Activated CD4-positive, alpha-beta memory T cell treated with anti-CD3 and anti-CD28 coated beads, Interleukin-2, amount 10 ng/mL, durations not matched to agents 7 days and 5 days (primary cell): ENCODE measurements at regions not wholly inside any gene's neighbourhood (a gene's known extent, or its start where the extent isn't known, plus 50 kb on each side); places are given as distances from the start of the nearest gene placed in this dataset.

Source experiments
- CTCF ChIA-PET: fragments of 350-600 bp; sonication (Branson Sonifier 250); formaldehyde crosslinking; loops from one replicate; lab custom pipeline; 2021; ENCODE audit warnings: antibody characterized with exemption, inconsistent platforms; lab: Charles Lee
- POLR2A ChIA-PET: fragments of 350-600 bp; sonication (Branson Sonifier 250); formaldehyde crosslinking; loops from one replicate; lab custom pipeline; 2021; ENCODE audit warnings: antibody characterized with exemption; lab: Charles Lee
- DNase-seq: peaks from one replicate; pipeline ENCODE4 v3.0.0-alpha.2; 2020
- H3K27ac Mint-ChIP-seq: one replicate; pipeline ENCODE4 v1.8.0; 2021; ENCODE audit warnings: mild to moderate bottlenecking, mixed read lengths
- H3K27me3 Mint-ChIP-seq: one replicate; pipeline ENCODE4 v1.8.0; 2021; ENCODE audit warnings: mixed read lengths
- H3K36me3 Mint-ChIP-seq: one replicate; pipeline ENCODE4 v1.8.0; 2021; ENCODE audit warnings: low read depth, mixed read lengths
- H3K4me1 Mint-ChIP-seq: one replicate; pipeline ENCODE4 v1.8.0; 2021; ENCODE audit warnings: mixed read lengths
- H3K4me3 Mint-ChIP-seq: one replicate; pipeline ENCODE4 v1.8.0; 2021; ENCODE audit warnings: mild to moderate bottlenecking, mixed read lengths
- H3K9me3 Mint-ChIP-seq: one replicate; pipeline ENCODE4 v1.8.0; 2021; ENCODE audit warnings: mixed read lengths

GRCh38 chr6:56407883-56408410, 160.6 kb upstream of the COL21A1 start:
- Mint-ChIP-seq H3K4me3 (no peak overlapping the region), H3K4me1 (no peaks in the 10 kb centered on the region), H3K9me3 (no peaks in the 10 kb centered on the region), H3K27me3 (no peaks in the 10 kb centered on the region), H3K27ac (no peak overlapping the region), H3K36me3 (no peaks in the 10 kb centered on the region)
- no peak for DNase-seq
- ChIA-PET POLR2A (no interaction called here), CTCF (no interaction called here)

- Mint-ChIP-seq H3K27ac (no peak overlapping the region), H3K4me3 (no peak overlapping the region)
- CTCF ChIA-PET = no interaction called here
These were observed 159.2 kb upstream of the COL21A1 start for GRCh38 chr6:56406276-56407269.

GRCh38 chr6:56404599-56404998, 157.2 kb upstream of the COL21A1 start:
- H3K36me3 Mint-ChIP-seq = no peaks in the 10 kb centered on the region
- ChIA-PET POLR2A (no interaction called here), CTCF (no interaction called here)
- no peak overlapping the region for H3K4me3 Mint-ChIP-seq
- H3K4me1 Mint-ChIP-seq = no peaks in the 10 kb centered on the region
- no peak overlapping the region for H3K27ac Mint-ChIP-seq
- H3K9me3 Mint-ChIP-seq = no peaks in the 10 kb centered on the region
- DNase-seq = no peak
- H3K27me3 Mint-ChIP-seq = no peaks in the 10 kb centered on the region

More at GRCh38 chr6:56406276-56407269, 159.2 kb upstream of the COL21A1 start:
- no peaks in the 10 kb centered on the region for H3K9me3 Mint-ChIP-seq
- POLR2A ChIA-PET = no interaction called here
- H3K4me1 Mint-ChIP-seq = no peaks in the 10 kb centered on the region
- no peak for DNase-seq
- no peaks in the 10 kb centered on the region for H3K36me3 Mint-ChIP-seq
- H3K27me3 Mint-ChIP-seq = no peaks in the 10 kb centered on the region

- no peaks in the 10 kb centered on the region for H3K36me3 Mint-ChIP-seq
- H3K4me3 Mint-ChIP-seq = no peak overlapping the region
- ChIA-PET CTCF (no interaction called here), POLR2A (no interaction called here)
- H3K27ac Mint-ChIP-seq = no peak overlapping the region
- no peak for DNase-seq
- no peaks in the 10 kb centered on the region for H3K9me3 Mint-ChIP-seq
- no peaks in the 10 kb centered on the region for H3K27me3 Mint-ChIP-seq
- no peaks in the 10 kb centered on the region for H3K4me1 Mint-ChIP-seq
These were observed 156.4 kb upstream of the COL21A1 start for GRCh38 chr6:56403745-56404144.

GRCh38 chr6:56401477-56402070, 154.2 kb upstream of the COL21A1 start:
- POLR2A ChIA-PET = no interaction called here
- Mint-ChIP-seq H3K27ac (no peak overlapping the region), H3K27me3 (no peaks in the 10 kb centered on the region), H3K4me1 (no peaks in the 10 kb centered on the region), H3K9me3 (no peaks in the 10 kb centered on the region), H3K36me3 (no peaks in the 10 kb centered on the region), H3K4me3 (no peak overlapping the region)
- no peak for DNase-seq
- CTCF ChIA-PET = interaction anchor here (0.8 kb wide), 1 partner anchor 15 kb away, joined by 4 read pairs; no protein-coding TSS in a partner anchor

DNA sequence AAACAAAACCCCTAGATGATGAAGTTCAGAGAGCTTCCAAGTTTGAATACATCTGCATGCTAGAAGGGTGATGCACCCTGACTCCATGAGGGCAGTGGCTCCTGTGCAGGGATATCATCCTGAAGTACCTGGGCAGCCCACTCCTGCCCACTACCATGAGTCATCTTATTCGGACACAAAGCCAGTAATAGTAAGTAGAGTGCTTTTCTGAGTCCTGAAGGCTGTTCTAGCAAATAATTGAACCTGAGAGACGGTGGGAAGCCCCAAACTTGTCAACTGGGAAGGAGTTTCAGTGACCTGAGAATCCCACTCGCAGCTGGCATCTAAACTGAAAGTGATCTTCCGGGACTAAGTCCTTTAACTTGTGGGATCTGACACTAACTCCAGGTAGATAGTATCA, 152.9 kb upstream of the COL21A1 start:
- DNase-seq = no peak
- CTCF ChIA-PET = no interaction called here
- no peak overlapping the region for H3K4me3 Mint-ChIP-seq
- H3K27me3 Mint-ChIP-seq = no peaks in the 10 kb centered on the region
- no peaks in the 10 kb centered on the region for H3K4me1 Mint-ChIP-seq
- POLR2A ChIA-PET = no interaction called here
- no peaks in the 10 kb centered on the region for H3K9me3 Mint-ChIP-seq
- no peaks in the 10 kb centered on the region for H3K36me3 Mint-ChIP-seq
- no peak overlapping the region for H3K27ac Mint-ChIP-seq

DNA sequence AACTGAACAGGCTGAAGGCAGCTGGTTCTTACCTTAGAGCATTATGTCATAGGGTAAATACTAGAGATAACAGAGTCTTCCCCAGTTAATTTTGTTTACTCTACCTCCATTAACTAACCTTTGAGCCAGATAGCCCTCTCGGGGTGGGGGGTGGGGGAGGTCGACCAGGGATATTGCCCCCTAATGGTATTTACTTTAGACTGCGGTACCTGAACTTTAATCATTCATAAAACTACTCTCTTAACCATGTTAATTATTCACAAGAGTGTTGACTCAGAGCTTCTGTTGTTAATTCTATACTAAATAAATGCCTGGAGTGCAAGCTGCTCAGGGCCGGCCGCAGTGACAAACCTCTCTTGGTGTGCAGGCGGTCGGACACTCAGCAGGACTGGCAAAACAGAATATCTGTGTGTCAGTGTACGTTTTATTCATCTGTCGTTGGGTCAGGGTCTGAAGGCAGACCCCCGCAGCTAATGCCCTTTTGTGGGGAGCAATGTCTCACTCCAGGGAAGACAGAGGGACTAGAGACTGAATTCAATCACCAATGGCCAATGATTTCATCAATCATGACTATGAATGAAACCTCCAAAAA, 152.4 kb upstream of the COL21A1 start:
- H3K4me1 Mint-ChIP-seq = no peaks in the 10 kb centered on the region
- ChIA-PET POLR2A (no interaction called here), CTCF (no interaction called here)
- H3K27ac Mint-ChIP-seq = no peak overlapping the region
- H3K27me3 Mint-ChIP-seq = no peaks in the 10 kb centered on the region
- no peak for DNase-seq
- H3K4me3 Mint-ChIP-seq = no peak overlapping the region
- no peaks in the 10 kb centered on the region for H3K9me3 Mint-ChIP-seq
- no peaks in the 10 kb centered on the region for H3K36me3 Mint-ChIP-seq

DNA sequence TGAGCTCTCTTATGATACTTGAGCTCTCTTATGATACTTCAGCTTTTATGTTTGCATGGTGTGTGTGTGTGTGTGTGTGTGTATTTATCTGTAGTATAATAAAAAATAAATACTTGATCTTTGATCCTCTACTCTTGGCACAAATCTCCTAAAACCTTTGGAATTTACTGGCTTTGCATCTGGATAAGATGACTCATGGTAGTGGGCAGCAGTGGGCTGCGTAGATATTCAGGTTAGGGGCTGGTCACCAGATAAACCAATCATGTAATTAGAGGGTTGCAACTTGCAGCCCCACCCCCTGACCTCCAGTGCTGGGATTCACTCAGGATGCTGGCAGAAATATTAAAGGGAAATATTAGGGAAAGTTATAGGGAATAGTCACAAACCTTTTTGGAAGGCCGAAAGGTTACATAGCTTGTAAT, 151.9 kb upstream of the COL21A1 start:
- no peaks in the 10 kb centered on the region for H3K4me1 Mint-ChIP-seq
- H3K4me3 Mint-ChIP-seq = no peak overlapping the region
- no peaks in the 10 kb centered on the region for H3K36me3 Mint-ChIP-seq
- DNase-seq = no peak
- no peak overlapping the region for H3K27ac Mint-ChIP-seq
- POLR2A ChIA-PET = no interaction called here
- H3K9me3 Mint-ChIP-seq = no peaks in the 10 kb centered on the region
- H3K27me3 Mint-ChIP-seq = no peaks in the 10 kb centered on the region
- CTCF ChIA-PET = no interaction called here

GRCh38 chr6:56396435-56396834, 149.1 kb upstream of the COL21A1 start:
- no peaks in the 10 kb centered on the region for H3K36me3 Mint-ChIP-seq
- no peaks in the 10 kb centered on the region for H3K4me1 Mint-ChIP-seq
- H3K9me3 Mint-ChIP-seq = no peaks in the 10 kb centered on the region
- POLR2A ChIA-PET = no interaction called here
- no peak overlapping the region for H3K27ac Mint-ChIP-seq
- DNase-seq = no peak
- H3K27me3 Mint-ChIP-seq = no peaks in the 10 kb centered on the region
- CTCF ChIA-PET = no interaction called here
- H3K4me3 Mint-ChIP-seq = no peak overlapping the region

GRCh38 chr6:56393615-56394612, 146.5 kb upstream of the COL21A1 start:
- H3K27ac Mint-ChIP-seq = no peak overlapping the region
- DNase-seq = no peak
- no peak overlapping the region for H3K4me3 Mint-ChIP-seq
- no peaks in the 10 kb centered on the region for H3K4me1 Mint-ChIP-seq
- no peaks in the 10 kb centered on the region for H3K36me3 Mint-ChIP-seq
- POLR2A ChIA-PET = no interaction called here
- CTCF ChIA-PET = no interaction called here
- no peaks in the 10 kb centered on the region for H3K27me3 Mint-ChIP-seq
- no peaks in the 10 kb centered on the region for H3K9me3 Mint-ChIP-seq

- Mint-ChIP-seq H3K4me1 (no peaks in the 10 kb centered on the region), H3K27me3 (no peaks in the 10 kb centered on the region), H3K4me3 (no peak overlapping the region), H3K27ac (no peak overlapping the region), H3K36me3 (no peaks in the 10 kb centered on the region), H3K9me3 (no peaks in the 10 kb centered on the region)
- ChIA-PET CTCF (no interaction called here), POLR2A (no interaction called here)
- no peak for DNase-seq
These were observed 141.0 kb upstream of the COL21A1 start for GRCh38 chr6:56388415-56388755.

DNA sequence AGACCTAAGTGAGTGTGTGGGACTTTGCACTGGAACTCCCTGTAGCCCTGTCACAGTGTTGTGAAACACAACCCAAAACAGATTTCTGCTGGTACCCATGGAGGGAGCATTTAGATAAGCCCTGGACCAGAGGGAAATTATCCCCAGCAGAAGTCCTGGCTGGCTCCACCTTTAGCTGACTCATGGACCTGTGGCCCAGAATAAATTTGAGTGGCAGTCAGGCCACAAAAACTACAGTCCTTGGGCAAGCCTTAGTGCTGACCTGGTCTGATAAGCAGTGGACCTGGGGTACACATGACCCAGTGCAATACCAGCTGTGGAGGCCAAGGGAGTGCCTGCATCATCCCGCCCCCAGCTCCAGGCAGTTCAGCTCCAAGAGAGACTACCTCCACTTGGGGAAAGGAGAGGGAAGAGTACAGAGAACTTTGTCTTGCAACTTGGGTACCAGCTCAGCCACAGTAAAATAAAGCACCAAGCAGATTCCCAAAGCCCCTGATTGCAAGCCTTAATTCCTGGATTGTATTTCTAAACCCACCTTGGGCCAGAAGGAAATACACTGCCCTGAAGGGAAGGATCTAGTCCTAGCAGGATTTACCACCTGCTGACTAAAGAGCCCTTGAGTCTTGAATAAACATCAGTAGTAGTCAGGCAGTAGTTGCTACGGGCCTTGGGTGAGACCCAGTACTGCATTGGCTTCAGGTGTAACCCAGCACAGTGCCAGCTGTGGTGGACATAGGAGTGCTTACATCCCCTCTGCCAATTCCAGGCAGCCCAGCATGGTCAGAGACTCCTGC, 140.4 kb upstream of the COL21A1 start:
- CTCF ChIA-PET = no interaction called here
- no peaks in the 10 kb centered on the region for H3K4me1 Mint-ChIP-seq
- no peak overlapping the region for H3K4me3 Mint-ChIP-seq
- POLR2A ChIA-PET = no interaction called here
- H3K27me3 Mint-ChIP-seq = no peaks in the 10 kb centered on the region
- DNase-seq = no peak
- no peaks in the 10 kb centered on the region for H3K9me3 Mint-ChIP-seq
- H3K36me3 Mint-ChIP-seq = no peaks in the 10 kb centered on the region
- no peak overlapping the region for H3K27ac Mint-ChIP-seq
